Pancreas (tissue), 10 donors: ENCODE measurements at regions not wholly inside any gene's neighbourhood (a gene's known extent, or its start where the extent isn't known, plus 50 kb on each side); places are given as distances from the start of the nearest gene placed in this dataset.
A peak's percentile ranks its signal among the peaks of the same experiment; 100 is the strongest.

Source experiments
- ATAC-seq, 4 donors: fragments of 200-7000 bp; cut with Tn5 transposase; one replicate each; pipeline versions ENCODE4 v1.8.0 to v1.9.1; 2020; ENCODE audit warnings: mild to moderate bottlenecking in 4 of 4, moderate library complexity in 4 of 4
- DNase-seq, 6 donors: peaks; one replicate each; pipeline ENCODE4 v3.0.0-alpha.2; 2020
- FAIRE-seq: peaks from 2 replicates; lab custom pipeline; 2012; peaks lifted over from hg19 to GRCh38; lab: Jason Lieb, UNC
- H3K27ac ChIP-seq, 4 donors: fragments of 200-600 bp; sonication (generic); 1 replicate in 3 of 4; 2 replicates in 1 of 4; pipeline versions ENCODE4 v1.5.0 to v1.8.0; 2020
- H3K27me3 ChIP-seq, 4 donors: fragments of 200-600 bp; one replicate each; pipeline ENCODE4 v1.8.0; 2021
- H3K36me3 ChIP-seq, 3 donors: fragments of 200-600 bp; sonication (generic) in 1 of 3; one replicate each; pipeline versions ENCODE4 v1.5.0 to v1.8.0; 2020 to 2021
- H3K4me1 ChIP-seq, 3 donors: fragments of 200-600 bp; one replicate each; pipeline ENCODE4 v1.8.0; 2021
- H3K4me3 ChIP-seq, 4 donors: fragments of 200-600 bp; sonication (generic) in 2 of 4; one replicate each; pipeline versions ENCODE4 v1.5.0 to v1.8.0; 2020 to 2021
- H3K9me3 ChIP-seq, 4 donors: fragments of 200-600 bp; one replicate each; pipeline ENCODE4 v1.8.0; 2021
- WGBS, 2 donors: extraction: QIAGEN DNeasy Blood & Tissue Kit; methylation state at CpG; one replicate each; pipeline ENCODE4 v1.1.7; 2013; 5-methylcytosine and 5-hydroxymethylcytosine counted together
- intact Hi-C, 3 donors: fragments of 100-400 bp; cut with DNase I; formaldehyde crosslinking; loops; one replicate each; pipeline versions ENCODE4 v1.11.1 to v1.14.2; 2022
- TF ChIP-seq, protein P1 (sequence below), 4 donors: fragments of 200-600 bp; sonication (generic) in 3 of 4; IDR thresholded peaks; one replicate each; pipeline versions ENCODE4 v1.5.0 to v1.8.0; 2021; ENCODE audit warnings: antibody characterized with exemption in 4 of 4
- donor health status: healthy with polysubstance abuse.
- donor health status: DM: no; HTN: no; CAD: no; lungs with moderate emphysema.
- donor health status: DM: no; HTN: no; CAD: no.
- donor health status: control.
- donor health status: control.
- donor health status: Bipolar disorder and iron deficiency.
- donor health status: DM: yes; HTN: yes; CAD: no.
- donor health status: DM: no; HTN: no; CAD: no.
- donor health status: DM: no; HTN: no; CAD: no.
- donor health status: DM: yes; HTN: yes; CAD: no.

DNA sequence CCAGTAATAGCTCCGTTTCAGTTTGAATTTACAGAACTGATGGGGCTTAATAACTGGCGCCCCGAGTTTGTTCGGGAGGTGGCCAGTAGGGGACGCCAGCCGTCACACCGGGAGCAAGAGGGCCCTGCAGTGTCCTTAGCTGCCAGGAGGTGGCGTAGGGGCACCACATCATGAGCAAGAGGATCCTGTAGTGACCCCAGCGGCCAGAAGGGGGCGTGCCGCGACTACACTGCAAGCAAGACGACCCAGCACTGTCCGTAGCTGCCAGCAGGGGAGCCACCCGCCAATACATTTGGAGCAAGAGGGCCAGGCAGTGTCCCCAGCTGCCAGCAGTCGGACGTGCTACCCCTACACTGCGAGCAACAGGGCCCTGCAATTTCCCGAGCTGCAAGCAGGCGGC, 663.7 kb upstream of the B3GAT1 start:
- Histone ChIP-seq H3K27ac (no peak overlapping the region), H3K4me3 (no peak overlapping the region), H3K9me3 (no peaks in the 10 kb centered on the region), H3K4me1 (no peaks in the 10 kb centered on the region), H3K27me3 (no peaks in the 10 kb centered on the region), H3K36me3 (no peaks in the 10 kb centered on the region)
- TF ChIP-seq, protein P1, sequence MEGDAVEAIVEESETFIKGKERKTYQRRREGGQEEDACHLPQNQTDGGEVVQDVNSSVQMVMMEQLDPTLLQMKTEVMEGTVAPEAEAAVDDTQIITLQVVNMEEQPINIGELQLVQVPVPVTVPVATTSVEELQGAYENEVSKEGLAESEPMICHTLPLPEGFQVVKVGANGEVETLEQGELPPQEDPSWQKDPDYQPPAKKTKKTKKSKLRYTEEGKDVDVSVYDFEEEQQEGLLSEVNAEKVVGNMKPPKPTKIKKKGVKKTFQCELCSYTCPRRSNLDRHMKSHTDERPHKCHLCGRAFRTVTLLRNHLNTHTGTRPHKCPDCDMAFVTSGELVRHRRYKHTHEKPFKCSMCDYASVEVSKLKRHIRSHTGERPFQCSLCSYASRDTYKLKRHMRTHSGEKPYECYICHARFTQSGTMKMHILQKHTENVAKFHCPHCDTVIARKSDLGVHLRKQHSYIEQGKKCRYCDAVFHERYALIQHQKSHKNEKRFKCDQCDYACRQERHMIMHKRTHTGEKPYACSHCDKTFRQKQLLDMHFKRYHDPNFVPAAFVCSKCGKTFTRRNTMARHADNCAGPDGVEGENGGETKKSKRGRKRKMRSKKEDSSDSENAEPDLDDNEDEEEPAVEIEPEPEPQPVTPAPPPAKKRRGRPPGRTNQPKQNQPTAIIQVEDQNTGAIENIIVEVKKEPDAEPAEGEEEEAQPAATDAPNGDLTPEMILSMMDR (IDR thresholded peaks at IDR 0.05) = peak in 3 of 4 donors; percentile 22 to 41 (median 23)
- WGBS, 2 donors = 55 to 59% methylated on average over 20 of the region's 20 CpGs
- intact Hi-C loops = no loop called here
- peak in 5 of 6 donors; percentile 21 to 84 (median 55) for DNase-seq
- no peak for FAIRE-seq
- ATAC-seq = peak; percentile 38 to 72 (median 52)

DNA sequence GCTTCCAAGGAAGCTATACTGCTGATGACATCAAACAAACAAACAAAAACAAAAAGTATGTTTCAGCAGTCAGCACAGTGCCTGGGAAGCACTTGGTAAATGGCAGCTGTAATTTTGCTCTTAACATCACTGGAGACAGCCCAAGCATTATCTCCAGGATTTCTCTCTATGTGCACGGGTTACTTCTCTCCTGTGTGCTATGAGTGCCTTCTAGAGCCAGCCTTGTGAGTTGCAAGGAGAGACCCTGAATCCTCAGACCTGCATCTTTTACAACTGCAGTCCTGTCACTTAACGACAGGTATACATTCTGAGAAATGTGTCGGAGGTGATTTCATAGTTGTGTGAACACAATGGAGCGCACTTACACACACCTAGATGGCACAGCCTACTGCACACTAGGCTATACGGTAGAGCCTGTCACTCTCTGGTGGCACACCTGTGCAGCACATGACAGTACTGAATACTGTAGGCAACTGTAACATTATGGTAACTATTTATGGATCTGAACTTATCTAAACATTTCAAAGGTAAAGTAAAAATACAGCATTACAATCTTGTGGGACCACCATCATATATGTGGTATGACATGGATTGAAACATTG, 662.5 kb upstream of the B3GAT1 start:
- WGBS, 2 donors = 58 to 73% methylated on average over 5 of the region's 5 CpGs
- intact Hi-C loops = no loop called here
- TF ChIP-seq, protein P1 (IDR thresholded peaks at IDR 0.05) = no peak
- Histone ChIP-seq H3K4me1 (no peaks in the 10 kb centered on the region), H3K36me3 (no peaks in the 10 kb centered on the region), H3K4me3 (no peak overlapping the region), H3K27me3 (no peaks in the 10 kb centered on the region), H3K27ac (no peak overlapping the region), H3K9me3 (no peaks in the 10 kb centered on the region)
- peak in 3 of 4 donors; percentile 18 to 43 (median 39) for ATAC-seq
- no peak for DNase-seq
- FAIRE-seq = no peak

DNA sequence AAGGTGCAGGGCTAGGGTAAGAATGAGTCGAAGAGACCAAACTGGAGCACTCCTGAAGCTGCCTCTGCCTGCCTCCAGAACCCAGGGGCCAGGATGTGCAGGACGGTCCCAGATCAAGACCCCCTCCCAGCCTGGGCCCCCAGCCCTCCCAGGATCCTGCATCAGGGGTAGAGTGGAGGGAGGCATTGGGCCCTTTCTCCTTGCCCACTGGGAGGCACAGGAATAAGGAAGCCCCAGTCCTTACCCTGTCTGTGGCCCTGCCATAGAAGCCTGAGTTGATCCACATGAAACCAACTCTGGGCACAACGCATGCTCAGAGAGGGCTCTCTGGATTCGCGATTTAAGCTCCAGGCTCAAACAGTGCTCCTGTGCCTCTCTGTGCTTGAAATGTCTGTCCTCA, 661.8 kb upstream of the B3GAT1 start:
- TF ChIP-seq, protein P1 (IDR thresholded peaks at IDR 0.05) = no peak
- Histone ChIP-seq H3K27me3 (no peaks in the 10 kb centered on the region), H3K4me1 (no peaks in the 10 kb centered on the region), H3K4me3 (no peak overlapping the region), H3K36me3 (no peaks in the 10 kb centered on the region), H3K27ac (no peak overlapping the region), H3K9me3 (no peaks in the 10 kb centered on the region)
- FAIRE-seq (no peak), DNase-seq (no peak), ATAC-seq (peak in 2 of 4 donors; percentile 19)
- WGBS, 2 donors = 61 to 78% methylated on average over 5 of the region's 5 CpGs
- intact Hi-C loops = no loop called here

GRCh38 chr11:135073381-135073780, 661.3 kb upstream of the B3GAT1 start:
- Histone ChIP-seq H3K27ac (no peak overlapping the region), H3K9me3 (no peaks in the 10 kb centered on the region), H3K36me3 (no peaks in the 10 kb centered on the region), H3K4me1 (no peaks in the 10 kb centered on the region), H3K4me3 (no peak overlapping the region), H3K27me3 (no peaks in the 10 kb centered on the region)
- FAIRE-seq = no peak
- intact Hi-C loops = no loop called here
- 42 to 50% methylated on average over 7 of the region's 7 CpGs for WGBS, 2 donors
- DNase-seq = no peak
- ATAC-seq = no peak
- TF ChIP-seq, protein P1 (IDR thresholded peaks at IDR 0.05) = no peak

- intact Hi-C loops = no loop called here
- H3K36me3 ChIP-seq = no peaks in the 10 kb centered on the region
These were observed 657.8 kb upstream of the B3GAT1 start for GRCh38 chr11:135069890-135070289.

More at GRCh38 chr11:135069890-135070289, 657.8 kb upstream of the B3GAT1 start:
- ATAC-seq (no peak), DNase-seq (no peak), FAIRE-seq (no peak)
- Histone ChIP-seq H3K9me3 (no peaks in the 10 kb centered on the region), H3K27ac (no peak overlapping the region), H3K4me3 (no peak overlapping the region), H3K27me3 (no peaks in the 10 kb centered on the region), H3K4me1 (no peaks in the 10 kb centered on the region)
- 53 to 67% methylated on average over 4 of the region's 4 CpGs for WGBS, 2 donors
- TF ChIP-seq, protein P1 (IDR thresholded peaks at IDR 0.05) = no peak
